IPS DF 19.7 (cell line): ENCODE measurements at regions not wholly inside any gene's neighbourhood (a gene's known extent, or its start where the extent isn't known, plus 50 kb on each side); places are given as distances from the start of the nearest gene placed in this dataset.

ENCODE experiments used
- DNase-seq: peaks from one replicate; pipeline ENCODE4 v3.0.0-alpha.2; 2013; ENCODE audit warnings: low read depth, low spot score

DNA sequence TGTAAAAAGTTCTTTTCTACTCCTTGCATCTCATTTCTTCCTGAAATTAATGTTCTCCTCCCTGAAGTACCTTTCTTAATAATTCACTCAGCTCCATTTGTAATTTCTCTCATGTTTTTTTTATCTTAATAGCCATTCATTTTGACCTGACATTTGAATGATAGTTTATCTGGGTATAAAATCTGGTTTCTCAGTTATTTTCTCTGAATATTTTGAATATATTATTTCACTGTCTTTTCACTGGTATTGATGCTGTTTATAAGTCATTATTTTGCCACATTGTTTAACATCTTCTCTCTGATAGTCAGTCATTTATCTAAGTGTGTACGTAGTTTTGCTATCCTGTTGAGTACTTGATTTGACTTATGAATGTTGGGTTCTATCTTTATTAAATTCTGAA, 68.8 kb upstream of the ARHGAP18 start:
- DNase-seq = no peak

- DNase-seq = no peak
These were observed 67.4 kb upstream of the ARHGAP18 start for GRCh38 chr6:129777371-129777770.

- DNase-seq = no peak
These were observed 66.8 kb upstream of the ARHGAP18 start for GRCh38 chr6:129776542-129777330.

GRCh38 chr6:129774697-129775447, 64.9 kb upstream of the ARHGAP18 start:
- peak; percentile 50 for DNase-seq

- DNase-seq = no peak
These were observed 63.3 kb upstream of the ARHGAP18 start for GRCh38 chr6:129773304-129773703.

GRCh38 chr6:129771678-129772077, 61.7 kb upstream of the ARHGAP18 start:
- DNase-seq = no peak

GRCh38 chr6:129767776-129768485, 58.0 kb upstream of the ARHGAP18 start:
- DNase-seq = no peak

DNA sequence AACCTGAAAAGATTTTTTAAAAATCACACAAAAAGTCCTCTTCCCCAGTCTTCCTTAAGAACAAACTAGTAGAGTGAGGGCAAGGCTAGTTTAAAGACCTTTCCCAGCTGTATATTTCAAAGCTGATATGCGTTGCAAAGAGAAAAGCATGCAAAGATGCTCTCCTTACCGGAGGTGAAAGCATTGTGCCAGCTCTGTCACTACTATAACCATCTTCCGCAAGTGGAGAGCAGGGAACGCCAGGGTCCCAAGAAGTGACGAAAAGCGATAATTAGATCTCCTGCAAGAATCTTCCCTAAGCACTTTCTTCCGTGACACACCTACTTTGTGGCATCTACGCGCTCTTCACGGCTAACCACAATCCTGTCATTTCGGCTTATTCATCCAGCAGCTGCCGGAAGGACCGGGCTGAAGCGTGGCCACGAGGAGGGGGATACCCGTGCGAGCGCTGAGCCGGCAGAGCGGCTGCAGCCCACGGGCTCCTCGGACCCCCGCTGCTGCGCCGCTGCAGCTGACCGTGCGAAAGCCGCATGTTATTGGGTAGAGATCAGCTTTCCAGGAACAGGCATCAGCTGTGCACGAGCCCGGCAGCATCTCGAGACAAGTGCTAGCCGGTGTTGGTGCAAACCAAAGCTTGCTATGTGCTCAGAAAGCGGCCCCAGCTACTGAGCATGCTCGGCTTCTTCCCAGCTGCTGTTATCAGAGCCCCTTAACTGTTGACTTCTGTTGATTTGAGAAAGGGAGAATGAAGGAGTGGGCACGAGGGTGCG, 57.2 kb upstream of the ARHGAP18 start:
- no peak for DNase-seq

- no peak for DNase-seq
These were observed 54.9 kb upstream of the ARHGAP18 start for GRCh38 chr6:129764761-129765407.

DNA sequence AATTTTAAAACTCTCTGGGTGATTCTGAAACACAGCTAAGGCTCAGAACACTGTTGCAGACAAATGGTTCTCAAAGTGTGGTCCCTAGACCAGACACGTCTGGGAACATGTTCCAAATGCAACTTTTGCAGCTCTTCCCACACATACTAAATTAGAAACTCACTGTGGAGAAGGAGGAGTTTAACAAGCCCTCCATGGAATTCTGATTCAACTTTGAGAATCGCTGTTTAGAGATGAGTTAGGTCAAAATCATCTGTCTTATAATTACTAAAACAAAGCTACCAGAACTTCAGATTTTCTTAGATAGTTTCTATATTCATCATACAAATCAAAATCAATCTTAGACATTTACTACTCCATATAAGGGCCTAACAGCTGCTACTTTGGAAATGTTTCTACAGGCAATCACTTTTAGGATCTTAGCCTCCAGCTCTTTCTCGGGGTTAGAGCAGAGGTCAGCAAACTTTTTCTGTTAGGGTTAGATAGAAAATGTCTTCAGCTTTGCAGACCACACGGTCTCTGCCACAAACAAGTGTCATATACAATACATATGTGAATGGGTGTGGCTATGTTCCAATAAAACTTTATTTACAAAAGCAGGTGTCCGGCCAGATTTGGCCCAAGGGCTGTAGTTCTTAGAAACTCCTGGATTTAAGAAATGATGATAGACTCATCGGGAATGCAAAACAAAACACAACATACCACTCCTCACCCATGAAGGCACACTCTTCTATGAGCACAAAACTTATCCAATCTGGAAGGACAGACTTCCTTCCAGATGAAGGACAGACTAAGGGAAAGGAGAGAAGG, 50.0 kb upstream of the ARHGAP18 start:
- no peak for DNase-seq
